ENCODE measurements at regions not wholly inside any gene's neighbourhood (a gene's known extent, or its start where the extent isn't known, plus 50 kb on each side); places are given as distances from the start of the nearest gene placed in this dataset.

GRCh38 chr20:55793986-55794385 is 211.3 kb downstream of the CBLN4 start:
- Histone ChIP-seq H3K36me3 (ENCODE audit: control insufficient read depth, insufficient read depth, low read length) (no peaks in the 10 kb centered on the region), H3K27ac (ENCODE audit: insufficient read depth, low read length) (no peak overlapping the region), H3K27me3 (ENCODE audit: control insufficient read depth, insufficient read depth, low read length) (no peaks in the 10 kb centered on the region), H2AFZ (ENCODE audit: low read length) (no peak overlapping the region), H3K4me2 (ENCODE audit: extremely low read depth, insufficient read depth, low read length) (no peak overlapping the region), H3K9me3 (ENCODE audit: control insufficient read depth, insufficient read depth, low read depth, low read length) (no peaks in the 10 kb centered on the region), H4K20me1 (ENCODE audit: control insufficient read depth, extremely low read depth, insufficient read depth, low read length) (no peaks in the 10 kb centered on the region), H3K4me1 (ENCODE audit: control insufficient read depth, extremely low read depth, insufficient read depth, low read length) (no peaks in the 10 kb centered on the region), H3K4me3 (replicated peaks in 1 of 4; ENCODE audit: control extremely low read depth in 1 of 4, insufficient read depth in 1 of 4, low read depth in 3 of 4, low read length in 4 of 4) (no peak overlapping the region), H3K79me2 (ENCODE audit: control insufficient read depth, insufficient read depth, low read length) (no peaks in the 10 kb centered on the region), H3K9ac (ENCODE audit: insufficient read depth, low read length) (no peak overlapping the region)
- TF ChIP-seq CTCF (conservative IDR thresholded peaks at IDR 0.05 in 1 of 2, IDR thresholded peaks at IDR 0.05 in 1 of 2; ENCODE audit: low read depth in 1 of 2, low read length in 2 of 2) (no peak), EZH2 (IDR thresholded peaks at IDR 0.05; ENCODE audit: low read length, missing control alignments) (no peak)
- no peak for DNase-seq (ENCODE audit: low read depth in 2 of 2)

GRCh38 chr20:55792049-55792448 is 213.3 kb downstream of the CBLN4 start:
- no peaks in the 10 kb centered on the region for H3K27me3 ChIP-seq (ENCODE audit: control insufficient read depth, insufficient read depth, low read length)
- H4K20me1 ChIP-seq (ENCODE audit: control insufficient read depth, extremely low read depth, insufficient read depth, low read length) = no peaks in the 10 kb centered on the region
- TF ChIP-seq EZH2 (IDR thresholded peaks at IDR 0.05; ENCODE audit: low read length, missing control alignments) (no peak), CTCF (conservative IDR thresholded peaks at IDR 0.05 in 1 of 2, IDR thresholded peaks at IDR 0.05 in 1 of 2; ENCODE audit: low read depth in 1 of 2, low read length in 2 of 2) (no peak)
- H3K4me2 ChIP-seq (ENCODE audit: extremely low read depth, insufficient read depth, low read length) = no peak overlapping the region
- no peaks in the 10 kb centered on the region for H3K9me3 ChIP-seq (ENCODE audit: control insufficient read depth, insufficient read depth, low read depth, low read length)
- no peak overlapping the region for H3K9ac ChIP-seq (ENCODE audit: insufficient read depth, low read length)
- H3K4me3 ChIP-seq (replicated peaks in 1 of 4; ENCODE audit: control extremely low read depth in 1 of 4, insufficient read depth in 1 of 4, low read depth in 3 of 4, low read length in 4 of 4) = no peak overlapping the region
- H2AFZ ChIP-seq (ENCODE audit: low read length) = no peak overlapping the region
- H3K36me3 ChIP-seq (ENCODE audit: control insufficient read depth, insufficient read depth, low read length) = no peaks in the 10 kb centered on the region
- H3K79me2 ChIP-seq (ENCODE audit: control insufficient read depth, insufficient read depth, low read length) = no peaks in the 10 kb centered on the region
- no peaks in the 10 kb centered on the region for H3K4me1 ChIP-seq (ENCODE audit: control insufficient read depth, extremely low read depth, insufficient read depth, low read length)
- H3K27ac ChIP-seq (ENCODE audit: insufficient read depth, low read length) = no peak overlapping the region
- no peak for DNase-seq (ENCODE audit: low read depth in 2 of 2)

- H3K36me3 ChIP-seq (ENCODE audit: control insufficient read depth, insufficient read depth, low read length) = no peaks in the 10 kb centered on the region
- no peaks in the 10 kb centered on the region for H3K79me2 ChIP-seq (ENCODE audit: control insufficient read depth, insufficient read depth, low read length)
- no peak overlapping the region for H3K9ac ChIP-seq (ENCODE audit: insufficient read depth, low read length)
- TF ChIP-seq CTCF (conservative IDR thresholded peaks at IDR 0.05 in 1 of 2, IDR thresholded peaks at IDR 0.05 in 1 of 2; ENCODE audit: low read depth in 1 of 2, low read length in 2 of 2) (no peak), EZH2 (IDR thresholded peaks at IDR 0.05; ENCODE audit: low read length, missing control alignments) (no peak)
- no peak overlapping the region for H2AFZ ChIP-seq (ENCODE audit: low read length)
- H3K9me3 ChIP-seq (ENCODE audit: control insufficient read depth, insufficient read depth, low read depth, low read length) = no peaks in the 10 kb centered on the region
- no peaks in the 10 kb centered on the region for H3K4me1 ChIP-seq (ENCODE audit: control insufficient read depth, extremely low read depth, insufficient read depth, low read length)
- H3K4me2 ChIP-seq (ENCODE audit: extremely low read depth, insufficient read depth, low read length) = no peak overlapping the region
- no peak overlapping the region for H3K4me3 ChIP-seq (replicated peaks in 1 of 4; ENCODE audit: control extremely low read depth in 1 of 4, insufficient read depth in 1 of 4, low read depth in 3 of 4, low read length in 4 of 4)
- no peaks in the 10 kb centered on the region for H3K27me3 ChIP-seq (ENCODE audit: control insufficient read depth, insufficient read depth, low read length)
- H4K20me1 ChIP-seq (ENCODE audit: control insufficient read depth, extremely low read depth, insufficient read depth, low read length) = no peaks in the 10 kb centered on the region
- no peak overlapping the region for H3K27ac ChIP-seq (ENCODE audit: insufficient read depth, low read length)
- DNase-seq (ENCODE audit: low read depth in 2 of 2) = no peak
Measured at GRCh38 chr20:55790178-55790577, 215.1 kb downstream of the CBLN4 start.

Measured in fibroblast of lung (primary cell).